ENCODE measurements at regions not wholly inside any gene's neighbourhood (a gene's known extent, or its start where the extent isn't known, plus 50 kb on each side); places are given as distances from the start of the nearest gene placed in this dataset.

- no peak for DNase-seq (ENCODE audit: low spot score)
- whole genome bisulfite sequencing = 71% methylated on average over 2 of the region's 2 CpGs
- Histone ChIP-seq H3K9ac (ENCODE audit: low read depth in 1 of 2, low read length in 2 of 2) (no peak overlapping the region), H3K27me3 (ENCODE audit: control insufficient read depth in 4 of 4, insufficient read depth in 4 of 4, low read length in 3 of 4) (no peaks in the 10 kb centered on the region), H3K36me3 (ENCODE audit: control insufficient read depth in 4 of 4, insufficient read depth in 3 of 4, low read depth in 1 of 4, low read length in 3 of 4) (no peaks in the 10 kb centered on the region), H3K27ac (ENCODE audit: low read depth in 1 of 2, low read length in 2 of 2) (no peak overlapping the region), H3K4me3 (ENCODE audit: low read depth in 1 of 3, low read length in 3 of 3) (no peak overlapping the region), H3K9me3 (ENCODE audit: control insufficient read depth in 4 of 4, low read length in 3 of 4) (peaks cover 0 to 3% (median 2%) of the 10 kb centered on the region in 4 donors), H3K4me1 (ENCODE audit: control insufficient read depth in 4 of 4, insufficient read depth in 4 of 4, low read length in 3 of 4) (no peaks in the 10 kb centered on the region)
- TF ChIP-seq HNF4A (conservative IDR thresholded peaks at IDR 0.05) (no peak), EGR1 (IDR thresholded peaks at IDR 0.05; ENCODE audit: low read depth in 2 of 2) (no peak), TAF1 (conservative IDR thresholded peaks at IDR 0.05) (no peak), YY1 (IDR thresholded peaks at IDR 0.05) (no peak), SP1 (IDR thresholded peaks at IDR 0.05) (no peak), GABPA (IDR thresholded peaks at IDR 0.05 in 1 of 2, conservative IDR thresholded peaks at IDR 0.05 in 1 of 2) (no peak), ZBTB33 (IDR thresholded peaks at IDR 0.05) (no peak), FOXA1 (IDR thresholded peaks at IDR 0.05) (no peak), MAX (IDR thresholded peaks at IDR 0.05) (no peak), ATF3 (IDR thresholded peaks at IDR 0.05) (no peak)
These were observed 436.0 kb downstream of the HACE1 start for GRCh38 chr6:104423691-104424090.

GRCh38 chr6:104421650-104422049, 438.1 kb downstream of the HACE1 start:
- TF ChIP-seq NR2F2 (IDR thresholded peaks at IDR 0.05) (no peak), MAX (IDR thresholded peaks at IDR 0.05) (no peak), ZBTB33 (IDR thresholded peaks at IDR 0.05) (no peak), YY1 (IDR thresholded peaks at IDR 0.05) (no peak), FOXA1 (IDR thresholded peaks at IDR 0.05) (no peak), TAF1 (conservative IDR thresholded peaks at IDR 0.05) (no peak), EGR1 (IDR thresholded peaks at IDR 0.05; ENCODE audit: low read depth in 2 of 2) (no peak), GABPA (IDR thresholded peaks at IDR 0.05 in 1 of 2, conservative IDR thresholded peaks at IDR 0.05 in 1 of 2) (no peak), RAD21 (IDR thresholded peaks at IDR 0.05) (no peak), ATF3 (IDR thresholded peaks at IDR 0.05) (no peak), JUND (IDR thresholded peaks at IDR 0.05) (no peak)
- no peak overlapping the region for H3K4me3 ChIP-seq (ENCODE audit: low read depth in 1 of 3, low read length in 3 of 3)
- peaks cover 0 to 4% (median 0%) of the 10 kb centered on the region in 4 donors for H3K27me3 ChIP-seq (ENCODE audit: control insufficient read depth in 4 of 4, insufficient read depth in 4 of 4, low read length in 3 of 4)
- H3K36me3 ChIP-seq (ENCODE audit: control insufficient read depth in 4 of 4, insufficient read depth in 3 of 4, low read depth in 1 of 4, low read length in 3 of 4) = no peaks in the 10 kb centered on the region
- no peaks in the 10 kb centered on the region for H3K4me1 ChIP-seq (ENCODE audit: control insufficient read depth in 4 of 4, insufficient read depth in 4 of 4, low read length in 3 of 4)
- no peak for DNase-seq (ENCODE audit: low spot score)
- H3K9ac ChIP-seq (ENCODE audit: low read depth in 1 of 2, low read length in 2 of 2) = no peak overlapping the region
- 68% methylated on average over 4 of the region's 4 CpGs for WGBS
- H3K27ac ChIP-seq (ENCODE audit: low read depth in 1 of 2, low read length in 2 of 2) = no peak overlapping the region
- peaks cover 0 to 2% (median 0%) of the 10 kb centered on the region in 4 donors for H3K9me3 ChIP-seq (ENCODE audit: control insufficient read depth in 4 of 4, low read length in 3 of 4)

Measured in liver (tissue), 7 donors.